HG02610 (cell line): ENCODE measurements at regions not wholly inside any gene's neighbourhood (a gene's known extent, or its start where the extent isn't known, plus 50 kb on each side); places are given as distances from the start of the nearest gene placed in this dataset.

Source experiments
- ATAC-seq: cut with Tn5 transposase; IDR thresholded peaks from one replicate; pipeline ENCODE4 v1.9.1; 2021; ENCODE audit warnings: mild to moderate bottlenecking, moderate library complexity; ENCODE audit not compliant: unreplicated experiment

GRCh38 chr18:60445341-60445740 lies 72.8 kb upstream of the MC4R start:
- no peak for ATAC-seq

- no peak for ATAC-seq
These were observed 74.2 kb upstream of the MC4R start for GRCh38 chr18:60446821-60447220.

- no peak for ATAC-seq
These were observed 76.1 kb upstream of the MC4R start for GRCh38 chr18:60448487-60449267.

GRCh38 chr18:60452421-60452820 lies 79.8 kb upstream of the MC4R start:
- no peak for ATAC-seq

- no peak for ATAC-seq
These were observed 94.1 kb upstream of the MC4R start for GRCh38 chr18:60466677-60467076.

GRCh38 chr18:60469387-60470100 lies 97.0 kb upstream of the MC4R start:
- ATAC-seq = no peak

- no peak for ATAC-seq
These were observed 99.1 kb upstream of the MC4R start for GRCh38 chr18:60471652-60472051.

- ATAC-seq = no peak
These were observed 112.6 kb upstream of the MC4R start for GRCh38 chr18:60485201-60485600.

GRCh38 chr18:60493066-60493465 lies 120.5 kb upstream of the MC4R start:
- no peak for ATAC-seq

GRCh38 chr18:60499675-60500074 lies 127.1 kb upstream of the MC4R start:
- no peak for ATAC-seq

- no peak for ATAC-seq
These were observed 128.4 kb upstream of the MC4R start for GRCh38 chr18:60500960-60501359.

GRCh38 chr18:60502591-60502990 lies 130.0 kb upstream of the MC4R start:
- ATAC-seq = no peak

- no peak for ATAC-seq
These were observed 130.6 kb upstream of the MC4R start for GRCh38 chr18:60503199-60503598.

- no peak for ATAC-seq
These were observed 133.6 kb upstream of the MC4R start for GRCh38 chr18:60506190-60506589.

GRCh38 chr18:60506682-60507081 lies 134.1 kb upstream of the MC4R start:
- no peak for ATAC-seq

- ATAC-seq = no peak
These were observed 135.5 kb upstream of the MC4R start for GRCh38 chr18:60508108-60508507.

GRCh38 chr18:60534538-60534937 lies 162.0 kb upstream of the MC4R start:
- ATAC-seq = no peak

GRCh38 chr18:60537074-60537473 lies 164.5 kb upstream of the MC4R start:
- no peak for ATAC-seq

- ATAC-seq = no peak
These were observed 166.3 kb upstream of the MC4R start for GRCh38 chr18:60538891-60539290.

- no peak for ATAC-seq
These were observed 169.1 kb upstream of the MC4R start for GRCh38 chr18:60541661-60542060.

GRCh38 chr18:60543646-60544045 lies 171.1 kb upstream of the MC4R start:
- ATAC-seq = no peak

GRCh38 chr18:60549338-60549960 lies 176.9 kb upstream of the MC4R start:
- ATAC-seq = peak; percentile 72
